ENCODE measurements at regions not wholly inside any gene's neighbourhood (a gene's known extent, or its start where the extent isn't known, plus 50 kb on each side); places are given as distances from the start of the nearest gene placed in this dataset.

DNA sequence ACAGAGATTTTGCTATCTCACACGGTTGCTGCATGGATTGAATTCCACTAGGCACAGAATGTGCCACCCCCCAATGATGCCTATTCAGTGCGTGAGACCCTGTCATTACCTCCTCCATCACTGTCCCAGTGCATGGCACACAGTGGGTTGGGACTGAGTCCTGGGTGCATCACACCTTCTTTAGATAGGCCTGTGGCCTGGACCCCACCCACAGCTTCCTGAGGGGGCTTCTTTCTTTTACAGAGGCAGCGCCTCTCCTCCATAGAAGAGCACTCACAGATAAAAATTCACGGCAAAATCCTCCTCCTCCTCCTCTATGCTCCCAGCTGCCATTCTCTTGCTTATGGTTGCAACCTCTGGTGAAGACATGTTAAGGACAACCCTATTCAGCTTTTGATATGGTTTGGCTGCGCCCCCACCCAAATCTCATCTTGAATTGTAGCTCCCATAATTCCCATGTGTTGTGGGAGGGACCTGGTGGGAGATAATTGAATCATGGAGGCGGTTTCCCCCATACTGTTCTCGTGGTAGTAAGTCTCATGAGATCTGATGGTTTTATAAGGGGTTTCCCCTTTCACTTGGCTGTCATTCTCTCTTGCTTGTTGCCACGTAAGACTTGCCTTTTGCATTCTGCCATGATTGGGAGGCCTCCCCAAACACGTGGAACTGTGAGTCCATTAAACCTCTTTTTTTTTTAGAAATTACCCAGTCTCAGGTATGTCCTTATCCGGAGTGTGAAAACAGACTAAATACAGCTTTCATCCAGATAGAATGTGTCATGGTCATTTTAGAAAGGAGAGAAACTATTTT is 147.6 kb downstream of the KLF13 start:
- peak; percentile 22 for DNase-seq

DNA sequence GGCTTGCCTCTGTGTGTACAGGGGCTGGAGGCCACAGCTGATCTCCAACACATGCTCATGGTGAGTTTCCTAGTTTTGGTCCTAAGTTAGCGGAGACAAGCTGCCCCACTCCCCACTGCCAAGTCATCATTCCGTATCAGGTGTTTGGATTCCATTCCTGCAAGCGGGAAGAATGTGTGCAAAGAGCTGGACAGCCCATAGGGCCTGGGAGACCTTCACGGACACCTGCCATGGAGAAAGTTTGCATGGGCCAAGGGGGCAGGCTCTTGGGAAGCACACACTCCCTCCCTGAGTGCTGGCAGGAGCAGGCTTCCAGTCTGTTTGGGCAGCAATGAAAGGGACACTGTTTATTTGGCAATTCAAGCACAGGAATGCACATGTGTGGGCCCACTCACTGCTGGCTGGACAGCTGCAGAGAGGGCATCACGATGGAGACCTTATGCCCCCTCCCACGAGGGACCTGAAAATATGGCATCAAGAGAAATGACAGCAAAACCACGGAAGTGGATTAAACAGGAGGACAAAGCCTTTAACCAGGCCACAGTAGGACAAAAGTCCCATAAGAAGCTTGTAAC is 149.7 kb downstream of the KLF13 start:
- DNase-seq: no peak

DNA sequence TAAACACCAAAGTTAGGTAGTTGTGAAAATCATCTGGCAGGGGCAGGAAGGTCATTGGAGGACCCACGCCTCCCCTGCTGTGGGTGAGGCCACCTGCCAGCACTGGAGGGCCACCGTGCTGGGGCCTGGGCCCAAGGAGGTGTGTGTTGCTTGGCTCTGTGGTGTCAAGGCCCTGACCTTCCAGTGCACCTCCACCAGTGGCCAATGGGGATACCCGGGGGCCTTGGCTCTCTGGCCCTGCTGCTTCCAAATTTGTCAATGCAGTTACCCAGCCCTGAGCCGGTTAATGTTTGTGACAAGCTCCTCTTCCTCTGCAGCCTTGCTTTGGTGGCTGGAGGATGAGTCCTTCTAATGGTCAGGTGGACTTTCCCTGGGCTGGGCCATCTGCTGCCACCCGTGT is 150.2 kb downstream of the KLF13 start:
- DNase-seq: no peak

DNA sequence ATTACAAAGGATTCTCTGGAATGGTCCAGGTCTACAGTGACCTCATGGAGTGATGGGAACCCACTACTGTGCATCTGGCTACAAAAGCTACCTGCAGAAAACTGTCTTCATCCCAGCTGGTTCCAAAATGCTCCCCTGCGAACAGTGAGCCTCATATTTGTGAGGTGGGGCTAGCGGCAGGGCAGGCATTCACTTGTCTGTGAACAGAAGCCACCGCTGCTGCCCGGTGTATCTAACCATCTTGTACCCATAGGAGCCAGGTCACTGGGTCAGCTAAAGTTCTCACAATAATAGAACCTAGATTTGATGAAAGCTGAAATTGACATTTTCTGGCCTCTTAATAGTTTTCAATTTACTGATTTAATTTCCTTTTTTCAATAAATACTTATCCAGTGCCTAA is 150.7 kb downstream of the KLF13 start:
- DNase-seq: no peak

DNA sequence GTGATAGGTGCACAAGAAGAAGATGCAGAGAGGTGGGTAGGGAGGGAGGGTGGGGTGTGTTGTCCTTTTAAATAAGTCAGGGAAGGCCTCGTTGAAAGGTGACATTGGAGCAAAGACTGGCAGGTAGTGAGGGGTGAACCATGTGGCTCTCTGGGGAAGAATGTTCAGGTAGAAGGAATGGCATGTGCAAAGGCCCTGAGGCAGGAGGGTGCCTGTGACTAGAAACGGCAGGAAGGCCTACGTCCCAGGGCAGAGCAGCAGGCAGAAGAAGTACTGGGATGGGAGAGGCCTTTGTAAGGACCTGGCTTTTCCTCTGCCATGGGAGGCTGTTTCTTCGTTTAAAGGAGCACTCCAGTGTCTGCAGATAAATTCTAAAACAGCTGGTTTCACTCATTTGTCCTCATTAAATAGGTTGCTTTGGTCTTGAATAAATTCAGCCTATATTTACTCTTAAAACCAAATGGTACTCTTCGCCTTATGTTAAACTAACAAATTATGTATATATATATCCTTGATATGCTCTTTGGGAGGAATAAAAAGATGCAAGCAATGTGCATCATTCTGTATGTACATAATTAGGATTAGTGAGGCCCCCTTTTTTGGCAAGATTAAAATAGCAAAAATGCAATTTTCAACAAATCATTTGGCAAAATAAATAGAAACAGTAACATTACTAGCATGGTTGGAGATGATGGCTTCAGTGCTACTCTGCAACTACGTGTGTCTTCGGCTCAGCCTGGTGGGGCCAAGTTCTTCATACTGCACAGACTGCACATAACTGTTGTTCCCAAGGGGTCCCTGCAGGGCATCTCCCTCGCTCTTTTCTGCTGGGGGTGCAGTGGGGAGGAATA is 151.4 kb downstream of the KLF13 start:
- no peak for DNase-seq

DNA sequence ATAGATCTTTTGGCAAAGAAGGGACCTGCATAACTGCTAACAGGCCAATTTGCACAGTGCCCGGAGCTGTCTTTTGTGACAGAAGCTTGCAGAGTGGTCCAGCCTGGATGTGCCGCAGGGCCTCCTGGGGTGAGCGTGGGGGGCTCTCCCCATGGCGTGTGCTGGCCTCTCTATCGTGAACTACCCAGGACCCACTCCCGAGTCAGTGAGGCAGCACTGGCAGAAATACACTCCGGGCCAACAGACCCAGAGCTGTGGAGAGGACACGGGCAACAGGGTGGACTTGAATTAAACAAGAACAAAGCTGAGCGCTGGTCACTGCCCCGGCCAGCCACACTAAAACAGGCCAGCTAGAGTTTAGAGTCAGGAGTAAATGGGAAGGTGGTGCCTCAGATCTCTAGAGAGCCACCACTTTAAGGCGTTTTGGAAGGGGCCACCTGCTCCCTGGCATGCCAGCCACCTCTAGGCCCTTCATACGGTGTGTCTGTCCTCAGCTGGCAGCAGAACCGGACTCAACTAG is 152.1 kb downstream of the KLF13 start:
- no peak for DNase-seq

DNA sequence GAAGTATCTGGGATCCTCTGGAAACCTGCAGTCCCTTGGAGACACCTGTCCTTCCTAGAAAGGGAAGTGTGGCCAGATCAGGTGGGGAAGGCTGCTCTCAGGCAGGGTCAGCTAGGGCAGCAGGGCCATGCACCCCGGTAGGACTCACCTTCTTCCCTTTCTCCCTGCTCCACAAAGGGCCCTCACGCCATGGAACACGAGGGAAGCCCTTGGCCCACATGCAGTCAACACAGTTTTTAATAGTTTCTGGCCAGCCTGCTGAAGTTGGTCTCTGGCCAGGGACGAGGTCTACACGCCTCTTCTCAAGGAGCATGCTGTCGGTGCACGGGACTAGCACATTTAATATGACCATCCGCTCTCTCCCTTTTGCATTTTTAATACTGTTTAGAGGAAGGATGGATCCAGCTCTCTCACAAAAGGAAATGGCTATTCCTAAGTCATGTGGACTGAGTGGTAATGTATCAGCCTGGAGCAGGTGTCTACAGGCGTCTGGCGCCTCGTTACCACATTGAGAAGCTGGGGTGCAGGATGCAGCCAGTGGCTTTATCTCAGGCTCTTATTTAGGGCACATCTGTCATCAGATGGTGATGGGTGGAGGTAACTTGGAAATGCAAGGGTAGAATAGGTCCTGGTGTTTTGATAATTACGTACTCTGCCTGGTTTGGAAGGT is 153.9 kb downstream of the KLF13 start:
- DNase-seq: no peak

DNA sequence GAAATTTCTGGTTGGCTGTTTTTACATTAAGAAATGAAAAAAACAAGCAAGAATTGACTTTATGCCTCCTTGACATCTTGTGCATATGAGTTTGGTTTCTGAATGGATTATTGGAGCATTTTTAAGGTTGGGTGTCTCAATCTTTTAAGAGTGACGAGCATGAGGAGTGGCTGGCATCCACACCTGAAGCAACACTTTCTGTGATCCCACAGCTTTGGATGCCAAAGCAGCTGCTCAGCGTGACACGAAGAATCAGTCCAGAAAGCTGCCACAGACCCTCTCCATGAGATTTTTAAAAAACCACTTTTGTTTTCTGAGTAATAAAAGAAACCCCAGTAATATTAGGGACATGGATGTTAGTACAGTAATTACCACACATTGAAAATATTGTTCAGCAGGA is 154.5 kb downstream of the KLF13 start:
- no peak for DNase-seq

DNA sequence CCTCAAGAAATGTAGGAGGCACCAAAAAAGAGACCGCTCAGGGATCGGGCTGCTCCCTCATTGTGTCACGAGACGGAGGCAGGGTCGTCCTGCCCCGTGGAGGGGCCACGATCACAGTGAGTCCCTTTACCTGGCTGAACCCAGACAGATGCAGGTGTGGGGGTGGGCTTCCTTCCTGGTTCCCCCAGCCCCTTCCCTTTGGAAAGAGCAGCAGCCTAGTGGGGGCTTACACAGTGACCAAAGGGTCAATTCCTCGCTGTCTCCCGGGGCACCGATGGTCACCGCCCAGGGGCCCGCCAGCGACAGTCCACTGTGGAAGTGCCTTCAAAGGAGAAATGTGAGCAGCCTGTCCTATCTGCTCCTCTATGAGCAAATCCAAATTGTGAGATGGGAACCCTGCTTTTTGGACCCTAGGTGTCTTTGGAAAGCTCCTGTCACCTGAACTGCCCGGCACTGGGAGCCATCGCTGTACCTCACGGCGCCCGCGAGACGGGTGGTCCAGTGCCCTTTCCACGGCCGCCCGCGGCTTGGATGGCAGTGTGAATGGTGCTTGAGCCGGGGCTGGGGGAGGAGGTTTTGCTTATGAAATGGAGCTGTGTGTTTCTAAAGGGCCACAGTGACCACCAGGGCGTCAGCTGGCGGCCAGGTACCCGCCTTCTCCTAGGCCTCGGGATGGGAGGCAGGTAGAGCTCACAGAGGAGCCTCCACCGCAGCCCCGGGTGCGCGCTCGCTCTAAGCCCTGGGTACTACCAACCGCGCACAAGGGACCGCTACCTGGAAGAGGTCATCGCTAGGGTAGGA is 155.7 kb downstream of the KLF13 start:
- DNase-seq: no peak

DNA sequence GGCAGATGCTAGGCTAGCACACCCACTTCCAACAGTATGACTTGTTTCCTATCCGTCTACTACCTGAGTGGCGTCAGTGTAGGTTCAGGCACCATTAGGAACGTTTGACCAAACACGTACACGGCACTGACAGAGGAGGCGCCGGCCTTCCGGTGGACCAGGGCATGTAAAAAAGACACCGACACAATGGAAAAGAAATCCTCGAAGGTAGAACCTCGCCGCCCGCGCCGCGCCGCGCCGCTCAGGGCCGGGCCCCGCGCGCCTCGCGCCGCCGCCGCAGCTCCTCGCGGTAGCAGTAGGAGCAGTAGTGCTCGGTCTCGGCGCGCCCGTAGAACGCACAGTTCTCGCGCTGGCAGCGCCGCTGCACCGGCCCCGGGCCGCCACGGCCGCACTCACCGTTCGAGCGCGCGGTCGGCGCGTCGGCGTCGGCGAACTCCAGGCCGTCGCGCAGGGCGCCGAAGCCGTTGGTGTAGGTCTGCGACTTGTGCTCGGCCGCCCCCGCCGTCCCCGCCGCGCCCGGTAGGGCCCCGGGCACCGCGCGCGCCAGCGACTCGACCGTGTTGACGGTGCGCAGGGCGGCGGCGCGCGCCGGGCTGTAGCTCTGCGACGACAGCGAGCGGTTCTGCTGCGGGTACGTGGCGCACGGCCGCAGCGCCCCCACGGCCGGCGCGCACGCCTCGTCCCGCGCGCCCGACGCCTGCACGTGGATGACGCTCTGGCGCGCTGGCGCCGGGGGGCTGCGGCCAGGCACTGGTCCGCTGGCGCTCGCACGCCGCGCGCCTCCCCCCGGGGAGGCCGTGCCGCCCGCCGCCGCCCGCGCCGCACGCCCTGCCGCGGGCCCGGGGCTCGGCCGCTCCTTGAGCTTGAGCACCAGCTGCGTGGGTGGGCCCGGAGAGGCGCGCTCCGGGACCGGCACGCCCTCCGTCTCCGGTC is 156.7 kb downstream of the KLF13 start:
- DNase-seq: peak; percentile 73

DNA sequence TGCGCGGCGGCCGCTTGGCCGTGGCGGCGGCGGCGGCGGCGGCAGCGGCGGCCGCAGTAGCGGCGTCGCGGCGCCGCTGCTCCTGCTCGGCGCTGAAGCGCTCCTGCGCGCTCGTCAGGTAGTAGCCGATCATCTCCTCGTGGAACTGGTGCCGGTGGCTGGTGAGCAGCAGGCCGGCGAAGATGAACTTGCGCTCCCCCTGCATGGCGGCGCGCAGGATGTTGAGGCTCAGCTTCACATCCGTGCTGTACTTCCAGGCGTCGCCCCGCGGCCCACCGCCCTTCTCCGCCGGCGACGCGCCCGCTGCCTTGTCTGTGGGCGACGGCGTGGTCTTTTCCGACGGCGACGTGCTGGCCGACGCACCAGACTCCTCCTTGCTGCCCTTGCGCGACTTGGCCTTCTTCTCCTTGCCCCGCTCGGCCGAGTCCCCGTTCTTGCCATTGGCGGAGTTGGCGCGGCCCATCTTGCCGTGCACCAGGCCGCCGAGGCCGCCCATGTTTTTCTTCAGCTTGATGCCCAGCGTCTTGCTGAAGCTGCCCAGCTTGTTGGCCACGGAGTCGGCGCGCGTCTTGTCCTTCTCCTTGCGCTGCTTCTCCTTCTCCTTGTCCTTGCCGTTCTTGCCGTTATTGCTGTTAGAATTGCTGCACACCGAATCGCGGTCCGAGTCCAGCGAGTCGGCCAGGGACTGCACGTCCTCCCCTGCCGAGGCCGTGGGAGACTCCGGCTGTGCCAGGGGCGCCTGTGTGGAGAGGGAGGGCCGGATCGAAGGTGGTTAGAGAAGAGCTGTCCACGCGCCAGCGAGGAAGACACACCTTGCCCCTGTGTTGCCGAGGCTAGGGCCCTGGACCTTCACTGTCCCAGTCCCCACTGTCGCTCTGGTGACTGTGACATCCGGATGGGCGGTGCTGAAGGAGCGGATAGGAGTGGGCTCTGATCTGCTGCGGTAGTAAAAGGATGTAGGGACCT is 157.6 kb downstream of the KLF13 start:
- DNase-seq: peak; percentile 65

DNA sequence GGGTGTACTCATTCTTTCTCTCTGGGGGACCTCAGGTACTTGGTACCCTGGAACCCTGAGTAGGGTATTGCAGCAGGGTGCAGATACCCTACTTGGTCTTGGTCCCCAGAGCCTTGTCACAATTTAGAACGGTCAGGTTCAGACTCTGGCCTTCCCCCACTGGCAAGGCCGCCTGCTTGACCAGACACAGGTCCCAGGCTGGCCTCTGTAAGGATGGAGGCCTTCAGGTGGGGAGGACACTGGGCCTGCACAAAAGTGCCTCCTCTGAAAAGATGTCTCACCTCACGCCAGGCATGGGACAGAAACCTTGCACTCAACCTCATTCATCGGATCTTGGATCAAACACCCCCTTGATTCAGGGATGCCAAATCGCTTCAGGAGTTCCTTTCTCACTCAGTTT is 158.4 kb downstream of the KLF13 start:
- no peak for DNase-seq

DNA sequence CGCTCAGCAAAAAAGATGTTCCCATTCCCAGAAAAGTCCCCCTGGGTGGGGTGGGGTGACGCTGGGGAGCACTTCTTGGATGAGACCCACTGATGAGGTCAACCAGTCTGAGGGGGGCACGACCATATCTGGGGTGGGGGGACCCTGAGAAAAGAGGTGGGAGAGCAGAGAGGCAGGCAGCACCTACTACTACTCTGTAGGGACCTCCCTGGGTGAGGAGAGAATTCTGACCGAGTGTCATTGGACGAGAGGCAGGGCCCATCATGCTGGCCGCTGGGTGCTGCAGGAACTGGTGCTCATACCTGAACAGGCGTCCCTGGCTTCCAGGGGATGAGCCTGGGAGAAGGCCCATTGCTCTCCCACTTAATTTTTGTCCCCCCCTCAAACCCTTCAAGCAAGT is 158.8 kb downstream of the KLF13 start:
- DNase-seq: no peak

DNA sequence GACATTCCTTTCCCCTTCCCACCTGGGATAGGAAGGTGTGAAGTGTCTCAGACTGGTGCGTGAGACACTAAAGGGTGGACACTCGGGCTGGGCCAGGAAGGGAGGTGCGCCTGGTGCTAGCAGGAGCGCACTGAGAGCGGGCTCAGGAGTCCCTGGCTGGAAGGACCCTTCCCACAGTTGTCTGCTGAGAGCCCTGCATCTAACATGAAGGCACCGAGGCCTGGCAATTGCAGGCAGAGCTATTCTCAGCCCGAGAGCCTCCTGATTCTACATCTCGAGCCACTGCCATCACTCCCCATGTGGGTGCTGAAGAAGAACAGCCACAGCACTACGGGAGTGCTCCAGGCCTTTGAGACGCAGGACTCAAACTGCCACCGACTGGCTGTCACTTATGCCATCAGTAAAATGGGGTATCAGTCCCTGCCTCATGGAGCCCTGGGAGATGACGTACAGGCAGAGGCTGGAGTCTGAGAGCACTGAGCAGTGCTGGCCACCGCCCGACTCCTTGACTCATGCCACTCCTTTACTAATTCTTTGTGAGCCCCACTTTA is 159.4 kb downstream of the KLF13 start:
- DNase-seq: no peak

DNA sequence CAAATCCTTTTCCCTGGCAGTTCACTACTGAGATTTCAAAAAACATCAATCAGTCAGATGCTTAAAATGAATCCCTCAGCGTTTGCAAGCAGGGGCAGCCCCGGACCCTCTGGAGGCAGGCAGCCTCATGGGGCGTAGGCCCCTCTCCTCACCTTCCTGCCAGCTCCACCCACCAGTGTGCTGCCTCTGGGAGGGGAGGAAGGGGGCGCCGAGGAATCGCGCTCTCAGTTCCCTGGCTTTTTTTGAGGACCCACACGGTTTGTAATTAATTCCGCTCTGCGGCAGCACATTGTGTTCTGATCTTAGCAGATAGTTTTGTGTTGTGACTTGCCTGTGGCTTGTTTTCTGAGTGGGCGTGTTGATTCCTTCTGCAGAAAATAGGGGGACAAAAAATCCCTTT is 159.9 kb downstream of the KLF13 start:
- no peak for DNase-seq

DNA sequence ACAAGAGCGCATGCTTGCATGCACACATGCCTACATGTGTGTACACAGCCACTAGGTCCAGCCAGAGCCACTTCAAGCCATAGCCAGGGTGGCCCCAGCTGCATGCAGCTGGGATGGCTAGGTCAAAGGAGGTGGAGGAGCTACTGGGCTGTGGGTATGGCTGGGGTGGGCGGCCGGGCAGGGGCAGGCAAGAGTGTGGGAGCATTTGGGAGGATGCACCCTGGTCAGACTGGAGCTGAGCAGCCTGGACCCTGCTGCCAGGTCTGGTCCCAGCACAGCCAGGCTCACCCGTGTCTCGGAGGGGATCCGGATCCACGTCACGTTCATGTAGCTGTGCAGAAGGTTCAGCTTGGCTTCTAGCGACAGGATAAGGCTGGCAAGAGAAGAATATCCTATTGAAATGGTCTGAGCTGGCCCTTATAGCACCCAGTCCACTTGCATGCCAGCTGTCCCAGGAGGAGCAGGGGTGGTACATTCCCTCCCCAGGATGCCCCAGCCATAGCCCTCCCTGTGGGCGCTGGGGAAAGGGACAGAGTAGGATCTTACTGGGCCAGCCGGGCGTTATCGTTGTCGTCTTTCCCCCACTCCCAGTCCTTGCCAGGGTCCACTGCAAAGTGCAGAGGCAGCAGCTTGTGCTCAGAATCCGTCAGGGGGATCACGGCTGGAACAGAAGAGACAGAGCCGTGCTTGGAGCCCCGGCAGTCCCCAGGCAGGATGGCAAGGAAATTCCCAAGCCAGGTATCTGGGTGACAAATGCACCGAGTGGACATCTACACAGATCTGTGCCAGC is 160.5 kb downstream of the KLF13 start:
- DNase-seq: no peak

DNA sequence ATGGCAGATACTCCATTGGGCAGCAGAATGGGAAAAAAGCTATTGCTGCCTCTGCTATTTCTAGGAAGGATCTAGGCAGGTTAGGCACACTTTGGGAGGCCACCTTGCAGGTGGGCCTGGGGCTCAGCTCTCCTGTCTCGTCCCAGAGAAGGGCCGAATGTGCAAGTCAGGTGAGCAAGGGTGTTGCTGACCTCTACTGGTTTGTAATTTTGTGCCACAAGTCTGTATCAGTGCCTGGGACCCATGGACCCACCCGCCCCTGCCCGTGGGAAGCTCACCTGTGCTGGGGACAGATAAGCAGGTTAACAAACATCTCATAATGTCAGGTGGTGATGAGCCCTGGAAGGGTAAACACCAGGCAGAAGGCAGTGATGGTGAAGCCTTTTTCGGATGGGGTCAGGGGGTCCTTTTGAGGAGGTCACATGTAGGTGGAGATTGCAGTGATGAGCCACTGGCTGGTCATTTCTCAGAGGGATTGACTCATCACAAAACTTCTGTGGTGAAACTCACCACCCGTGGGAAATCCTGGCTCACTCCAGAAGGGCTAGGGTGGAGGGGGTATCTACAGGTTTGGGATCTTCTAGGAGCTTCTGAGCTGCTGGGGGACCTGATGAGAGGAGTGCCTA is 161.3 kb downstream of the KLF13 start:
- DNase-seq: peak; percentile 30

Measured in CD4-positive, alpha-beta T cell treated with Interleukin-6 for 4 hours (primary cell).